IPS-18a (cell line): ENCODE measurements at regions not wholly inside any gene's neighbourhood (a gene's known extent, or its start where the extent isn't known, plus 50 kb on each side); places are given as distances from the start of the nearest gene placed in this dataset.
"Not testable (repeated sequence)": the region's sequence is repeated elsewhere in the genome, so short reads cannot be mapped to it uniquely, and the experiment has no call there.

Experiments used
- H3K27ac ChIP-seq: one replicate; pipeline ENCODE4 v1.5.1; 2013; ENCODE audit warnings: low read length
- H3K27me3 ChIP-seq: one replicate; pipeline ENCODE4 v1.6.1; 2013; ENCODE audit warnings: mild to moderate bottlenecking, low read length; ENCODE audit not compliant: control insufficient read depth, insufficient read depth
- H3K36me3 ChIP-seq: one replicate; pipeline ENCODE4 v1.6.1; 2013; ENCODE audit warnings: low read depth, low read length; ENCODE audit not compliant: control insufficient read depth
- H3K4me1 ChIP-seq: one replicate; pipeline ENCODE4 v1.6.1; 2013; ENCODE audit warnings: low read depth, low read length; ENCODE audit not compliant: control insufficient read depth
- H3K4me3 ChIP-seq: one replicate; pipeline ENCODE4 v1.5.1; 2013; ENCODE audit warnings: low read length
- H3K9ac ChIP-seq: one replicate; pipeline ENCODE4 v1.6.1; 2013; ENCODE audit warnings: mild to moderate bottlenecking, low read length, moderate library complexity
- H3K9me3 ChIP-seq: one replicate; pipeline ENCODE4 v1.6.1; 2013; ENCODE audit warnings: low read depth, low read length; ENCODE audit not compliant: control insufficient read depth

DNA sequence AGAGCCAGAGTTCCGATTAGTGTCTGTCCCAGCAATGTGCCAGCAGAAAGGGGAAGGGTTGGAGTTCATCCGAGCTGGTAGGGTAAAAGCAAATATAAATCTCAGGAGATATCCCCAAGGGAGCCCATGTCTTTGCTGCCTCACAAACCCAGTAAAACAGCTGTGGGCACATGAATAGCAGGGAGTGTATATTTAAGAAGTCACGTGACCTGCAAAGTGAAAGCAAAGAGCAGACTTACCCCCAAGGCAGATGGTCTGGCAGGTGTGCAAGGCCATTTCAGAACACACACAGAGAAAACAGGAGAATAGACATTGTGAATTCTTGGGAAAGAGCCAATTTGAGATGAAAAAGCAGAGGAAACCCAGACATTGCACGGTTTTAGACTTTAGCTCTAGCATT lies 653.4 kb downstream of the TGIF2LX start:
- not testable (repeated sequence) for H3K36me3 ChIP-seq

DNA sequence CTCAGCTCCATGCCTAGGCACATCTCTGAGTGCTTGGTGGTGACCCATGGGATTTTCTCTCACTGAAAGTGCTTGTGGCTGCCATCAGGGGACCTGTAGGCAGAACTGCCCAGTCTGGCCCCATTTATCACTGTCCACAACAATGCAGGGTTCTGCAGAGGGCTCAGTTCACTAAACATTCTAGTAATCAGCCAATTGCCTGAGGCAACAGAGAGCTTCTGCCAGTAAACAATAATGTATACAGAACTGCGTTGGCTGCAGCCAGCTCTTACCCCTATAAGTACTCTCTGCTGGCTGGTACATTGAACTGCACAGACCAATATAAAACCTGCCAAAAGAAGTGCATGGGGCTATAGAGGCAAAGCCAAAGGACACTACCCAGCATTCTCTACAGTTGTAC lies 680.2 kb downstream of the TGIF2LX start:
- not testable (repeated sequence) for H3K36me3 ChIP-seq, H3K27me3 ChIP-seq, H3K9me3 ChIP-seq, H3K9ac ChIP-seq, H3K4me3 ChIP-seq, H3K4me1 ChIP-seq, H3K27ac ChIP-seq

More for the DNA sequence above, 653.4 kb downstream of the TGIF2LX start:
- not testable (repeated sequence) for H3K27ac ChIP-seq, H3K9ac ChIP-seq, H3K4me1 ChIP-seq, H3K9me3 ChIP-seq, H3K4me3 ChIP-seq, H3K27me3 ChIP-seq

DNA sequence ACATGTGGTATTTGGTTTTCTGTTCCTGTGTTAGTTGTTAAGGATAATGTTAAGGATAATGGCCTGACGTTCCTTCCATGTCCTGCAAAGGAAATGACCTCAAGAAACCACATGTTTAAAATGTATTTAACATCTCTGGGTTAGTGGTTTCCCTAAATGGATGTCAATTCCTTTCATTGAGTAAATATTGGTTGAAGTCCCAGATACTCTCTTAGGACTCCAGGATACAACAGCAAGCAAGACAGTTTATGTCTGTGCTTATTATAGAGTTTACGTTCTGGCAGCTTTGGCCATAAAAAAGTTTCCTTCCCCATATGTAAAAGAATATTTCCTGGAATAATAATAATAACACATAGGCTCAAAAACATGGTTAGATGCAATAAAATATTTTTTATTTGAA lies 684.0 kb downstream of the TGIF2LX start:
- H3K9ac ChIP-seq, H3K27me3 ChIP-seq, H3K9me3 ChIP-seq, H3K27ac ChIP-seq, H3K4me1 ChIP-seq, H3K36me3 ChIP-seq, H3K4me3 ChIP-seq: not testable (repeated sequence)

DNA sequence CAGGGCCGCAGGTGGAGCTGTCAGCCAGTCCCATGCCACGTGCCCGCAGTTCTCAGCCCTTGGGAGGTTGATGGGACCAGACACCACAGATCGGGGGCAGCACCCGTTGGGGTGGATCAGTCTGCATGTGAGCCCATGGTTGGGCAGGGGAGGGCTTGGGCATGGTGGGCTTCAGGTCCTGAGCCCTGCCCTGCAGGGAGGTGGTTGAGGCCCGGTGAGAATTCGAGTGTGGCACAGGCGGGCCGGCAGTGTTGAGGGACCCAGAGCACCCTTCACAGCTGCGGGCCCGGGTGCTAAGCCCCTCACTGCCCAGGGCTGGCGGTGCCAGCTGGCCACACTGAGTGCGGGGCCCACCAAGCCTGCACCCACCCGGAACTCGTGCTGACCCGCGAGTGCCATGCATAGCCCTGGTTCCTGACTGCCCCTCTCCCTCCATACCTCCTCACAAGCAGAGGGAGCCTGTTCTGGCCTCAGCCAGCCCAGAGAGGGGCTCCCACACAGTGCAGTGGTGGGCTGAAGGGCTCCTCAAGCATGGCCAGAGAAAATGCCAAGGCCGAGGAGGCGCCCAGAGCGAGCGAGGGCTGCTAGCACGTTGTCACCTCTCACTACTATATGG lies 696.1 kb downstream of the TGIF2LX start:
- no peaks in the 10 kb centered on the region for H3K27me3 ChIP-seq
- H3K27ac ChIP-seq: no peak overlapping the region
- H3K36me3 ChIP-seq: no peaks in the 10 kb centered on the region
- H3K4me1 ChIP-seq: no peaks in the 10 kb centered on the region
- peaks cover 2% of the 10 kb centered on the region for H3K9me3 ChIP-seq
- H3K4me3 ChIP-seq: no peak overlapping the region
- H3K9ac ChIP-seq: no peak overlapping the region

DNA sequence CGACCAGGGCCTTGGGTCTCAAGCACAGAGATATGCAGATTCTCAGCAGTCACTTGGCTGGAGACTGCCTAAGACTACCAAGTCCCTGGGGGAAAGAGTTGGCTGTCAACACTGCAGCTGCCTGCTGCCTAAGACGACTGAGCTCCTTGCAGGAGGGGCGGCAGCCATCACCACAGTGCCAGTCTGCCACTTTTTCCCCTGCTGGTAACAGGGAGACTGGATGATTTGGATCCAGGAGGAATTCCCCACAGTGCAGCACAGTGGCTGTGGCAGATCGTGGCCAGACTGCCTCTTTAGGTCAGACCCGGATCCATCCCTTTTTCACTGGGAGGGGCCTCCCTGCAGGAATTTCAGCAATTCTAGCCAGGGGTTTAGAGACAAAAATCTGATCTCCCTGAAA lies 743.5 kb downstream of the TGIF2LX start:
- H3K27me3 ChIP-seq, H3K27ac ChIP-seq, H3K9ac ChIP-seq, H3K4me1 ChIP-seq, H3K9me3 ChIP-seq, H3K36me3 ChIP-seq, H3K4me3 ChIP-seq: not testable (repeated sequence)

DNA sequence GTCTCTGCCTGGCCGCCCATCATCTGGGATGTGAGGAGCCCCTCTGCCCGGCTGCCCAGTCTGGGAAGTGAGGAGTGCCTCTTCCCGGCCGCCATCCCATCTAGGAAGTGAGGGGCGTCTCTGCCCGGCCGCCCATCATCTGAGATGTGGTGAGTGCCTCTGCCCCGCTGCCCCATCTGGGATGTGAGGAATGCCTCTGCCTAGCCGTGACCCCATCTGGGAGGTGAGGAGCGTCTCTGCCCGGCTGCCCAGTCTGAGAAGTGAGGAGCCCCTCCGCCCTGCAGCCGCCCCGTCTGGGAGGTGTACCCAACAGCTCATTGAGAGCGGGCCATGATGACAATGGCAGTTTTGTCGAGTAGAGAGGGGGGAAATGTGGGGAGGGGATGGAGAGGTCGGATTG lies 721.1 kb upstream of the PABPC5 start:
- not testable (repeated sequence) for H3K9ac ChIP-seq, H3K4me1 ChIP-seq, H3K9me3 ChIP-seq, H3K4me3 ChIP-seq, H3K36me3 ChIP-seq, H3K27ac ChIP-seq, H3K27me3 ChIP-seq

DNA sequence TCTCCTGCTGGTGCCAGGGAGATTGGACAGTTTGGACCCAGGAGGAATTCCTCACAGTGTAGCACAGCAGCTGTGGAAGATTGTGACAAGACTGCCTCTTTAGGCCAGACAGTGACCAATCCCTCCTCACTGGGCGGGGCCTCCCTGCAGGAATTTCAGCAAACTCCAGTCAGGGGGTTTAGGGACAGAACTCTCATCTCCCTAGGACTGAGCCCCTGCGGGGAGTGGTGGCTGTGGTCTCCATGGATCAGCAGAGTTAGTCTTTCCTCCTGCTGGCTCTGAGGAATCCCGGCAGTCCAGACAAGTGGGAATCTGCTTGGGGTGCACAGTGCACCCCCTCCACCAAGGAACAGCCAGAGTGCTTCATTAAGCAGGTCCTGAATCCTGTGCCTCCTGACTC lies 697.1 kb upstream of the PABPC5 start:
- not testable (repeated sequence) for H3K36me3 ChIP-seq, H3K9me3 ChIP-seq, H3K4me3 ChIP-seq, H3K27me3 ChIP-seq, H3K4me1 ChIP-seq, H3K9ac ChIP-seq, H3K27ac ChIP-seq

DNA sequence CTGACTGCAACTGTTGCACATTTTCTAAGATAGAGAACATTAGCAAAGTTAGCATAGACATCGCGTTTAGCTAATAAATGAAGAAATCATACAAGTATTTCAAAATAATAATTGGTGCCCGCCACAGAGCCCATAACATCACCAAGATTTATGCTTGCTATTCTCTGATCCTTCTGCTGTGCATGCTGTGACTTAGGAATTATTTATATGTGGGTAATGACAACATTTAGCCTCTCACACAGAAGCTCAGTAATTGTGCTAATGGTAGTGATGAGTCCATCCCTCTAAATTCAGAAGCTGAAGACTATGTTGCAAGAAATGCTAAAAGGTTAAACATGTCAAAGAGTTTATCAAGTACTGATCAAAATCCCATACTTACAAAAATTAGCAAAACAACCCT lies 677.0 kb upstream of the PABPC5 start:
- H3K9me3 ChIP-seq, H3K27me3 ChIP-seq, H3K4me3 ChIP-seq: not testable (repeated sequence)

DNA sequence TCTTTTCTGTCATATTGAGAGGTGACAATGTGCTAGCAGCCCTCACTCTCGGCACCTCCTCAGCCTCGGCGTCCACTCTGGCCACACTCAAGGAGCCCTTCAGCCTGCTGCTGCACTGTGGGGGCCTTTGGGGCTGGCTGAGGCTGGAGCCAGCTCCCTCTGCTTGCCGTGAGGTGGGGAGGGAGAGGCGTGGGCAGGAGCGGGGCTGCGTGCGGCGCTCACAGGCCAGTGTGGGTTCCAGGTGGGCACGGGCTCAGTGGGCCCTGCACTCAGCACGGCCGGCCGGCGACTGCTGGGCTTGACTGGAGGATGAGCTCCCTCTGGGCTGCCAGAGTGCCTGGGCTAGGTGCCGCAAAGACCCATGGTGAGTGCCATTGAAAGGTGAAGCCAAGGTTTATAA lies 669.2 kb upstream of the PABPC5 start:
- not testable (repeated sequence) for H3K27me3 ChIP-seq, H3K27ac ChIP-seq, H3K9me3 ChIP-seq, H3K4me3 ChIP-seq, H3K4me1 ChIP-seq, H3K9ac ChIP-seq, H3K36me3 ChIP-seq

More for the DNA sequence above, 677.0 kb upstream of the PABPC5 start:
- H3K4me1 ChIP-seq, H3K9ac ChIP-seq, H3K27ac ChIP-seq, H3K36me3 ChIP-seq: not testable (repeated sequence)

DNA sequence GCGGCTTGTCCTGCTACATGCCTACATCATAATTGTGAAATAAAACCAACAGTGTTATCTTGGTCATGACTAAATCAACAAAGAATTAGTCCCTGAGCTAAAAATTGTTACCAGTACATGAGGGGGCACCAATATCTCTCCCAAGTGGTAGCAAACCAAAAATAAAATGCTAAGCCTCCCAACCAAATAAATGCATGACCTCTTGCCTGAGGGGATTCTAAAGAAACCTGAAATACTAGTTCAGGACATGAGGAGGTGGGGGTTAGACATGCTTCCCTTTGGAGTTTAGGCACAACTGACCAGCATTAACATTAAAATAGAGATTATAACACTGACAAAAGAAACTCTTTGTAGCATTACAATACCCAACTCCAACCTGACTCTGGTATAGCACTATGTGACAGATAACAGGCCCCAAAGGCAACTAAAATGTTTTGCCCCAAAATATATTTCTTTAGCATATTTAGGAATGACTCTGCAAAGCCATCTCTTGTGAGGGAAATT lies 654.3 kb upstream of the PABPC5 start:
- H3K9ac ChIP-seq, H3K9me3 ChIP-seq, H3K4me1 ChIP-seq, H3K27me3 ChIP-seq, H3K36me3 ChIP-seq: not testable (repeated sequence)
- Histone ChIP-seq H3K27ac (peak overlapping the region; percentile 69), H3K4me3 (peak overlapping the region; percentile 28)
